ENCODE measurements at regions not wholly inside any gene's neighbourhood (a gene's known extent, or its start where the extent isn't known, plus 50 kb on each side); places are given as distances from the start of the nearest gene placed in this dataset.
"Not testable (repeated sequence)": the region's sequence is repeated elsewhere in the genome, so short reads cannot be mapped to it uniquely, and the experiment has no call there.

DNA sequence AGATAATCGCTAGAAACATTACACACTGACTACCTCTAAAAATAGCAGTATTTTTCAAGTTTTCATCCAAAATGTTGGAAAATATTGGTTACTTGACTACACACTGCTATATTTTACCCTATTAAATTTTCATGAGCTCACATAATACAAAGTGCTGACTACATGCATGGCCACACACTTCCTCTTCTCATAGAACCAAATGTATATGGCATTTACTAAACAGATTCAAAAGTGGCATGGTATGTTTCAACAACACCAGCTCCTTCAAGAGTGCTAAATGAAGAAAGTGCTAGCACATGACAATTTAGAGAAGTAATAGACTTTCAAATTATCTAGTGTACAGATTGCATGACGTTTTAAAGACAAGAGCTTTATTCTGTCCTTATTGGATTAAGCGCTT lies 780.4 kb upstream of the SLITRK6 start:
- DNase-seq (ENCODE audit: low spot score), result no peak

DNA sequence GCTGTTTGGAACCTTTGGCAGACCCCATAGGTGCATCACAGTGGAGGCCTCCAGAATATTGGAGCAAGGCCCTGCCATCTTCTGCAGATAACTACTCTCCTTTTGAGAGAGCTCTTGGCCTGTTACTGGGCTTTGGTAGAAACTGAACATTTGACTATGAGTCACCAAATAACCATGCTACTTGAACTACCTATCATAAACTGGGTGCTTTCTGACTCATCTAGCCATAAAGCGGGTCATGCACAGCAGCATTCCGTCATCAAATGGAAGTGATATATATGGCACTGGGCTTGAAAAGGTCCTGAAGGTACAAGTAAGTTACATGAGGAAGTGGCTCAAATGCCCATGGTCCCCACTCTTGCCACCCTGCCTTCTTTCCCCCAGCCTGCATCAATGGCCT lies 782.5 kb upstream of the SLITRK6 start:
- no peak for DNase-seq (ENCODE audit: low spot score)

DNA sequence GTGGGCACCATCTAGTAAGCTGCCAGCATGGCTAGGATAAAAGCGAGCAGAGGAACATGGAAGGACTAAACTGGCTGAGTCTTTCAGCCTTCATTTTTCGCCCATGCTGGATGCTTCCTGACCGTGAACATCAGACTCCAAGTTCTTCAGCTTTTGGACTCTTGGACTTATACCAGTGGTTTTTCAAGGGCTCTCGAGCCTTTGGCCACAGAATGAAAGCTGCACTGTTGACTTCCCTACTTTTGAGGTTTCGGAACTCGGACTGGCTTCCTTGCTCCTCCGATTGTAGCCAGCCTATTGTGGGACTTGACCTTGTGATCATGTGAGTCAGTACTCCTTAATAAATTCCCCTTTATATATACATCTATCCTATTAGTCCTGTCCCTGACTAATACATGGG lies 785.1 kb upstream of the SLITRK6 start:
- DNase-seq (ENCODE audit: low spot score), result no peak

DNA sequence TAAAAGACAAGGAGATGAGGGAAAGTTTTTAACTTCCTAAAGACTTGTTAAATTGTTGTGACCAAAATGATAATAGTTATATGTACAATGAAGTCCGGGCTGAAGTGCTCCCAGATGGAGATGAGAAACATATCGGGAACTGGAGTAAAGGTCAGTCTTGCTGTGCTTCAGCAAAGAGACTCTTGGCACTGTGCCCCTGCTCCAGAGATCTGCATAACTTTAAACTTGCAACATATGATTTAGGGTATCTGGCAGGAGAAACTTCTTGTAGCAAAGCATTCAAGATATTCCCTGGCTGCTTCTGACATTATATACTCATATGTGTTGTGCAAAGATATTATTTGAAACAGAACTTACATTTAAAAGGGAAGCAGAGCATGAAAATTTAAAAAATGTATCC lies 786.6 kb upstream of the SLITRK6 start:
- DNase-seq (ENCODE audit: low spot score), result no peak

DNA sequence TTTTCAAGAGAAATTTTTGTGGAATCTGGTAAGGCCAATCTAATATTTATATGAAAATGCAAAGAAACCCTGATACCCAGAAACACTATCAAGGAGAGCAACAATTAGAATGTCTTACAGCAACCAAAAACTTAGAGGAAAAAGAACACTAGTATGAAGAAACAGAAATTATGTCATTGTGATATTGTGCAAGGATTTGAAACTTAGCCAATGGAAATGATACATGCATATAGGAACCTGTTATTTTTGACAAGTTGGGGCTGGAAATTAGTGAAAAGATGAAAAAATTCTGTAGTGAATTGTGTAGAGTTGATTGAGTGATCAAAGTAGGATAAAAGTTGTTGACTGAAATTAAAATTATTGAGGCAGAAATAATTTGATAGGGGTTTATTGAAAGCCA lies 792.6 kb upstream of the SLITRK6 start:
- DNase-seq (ENCODE audit: low spot score), result no peak

DNA sequence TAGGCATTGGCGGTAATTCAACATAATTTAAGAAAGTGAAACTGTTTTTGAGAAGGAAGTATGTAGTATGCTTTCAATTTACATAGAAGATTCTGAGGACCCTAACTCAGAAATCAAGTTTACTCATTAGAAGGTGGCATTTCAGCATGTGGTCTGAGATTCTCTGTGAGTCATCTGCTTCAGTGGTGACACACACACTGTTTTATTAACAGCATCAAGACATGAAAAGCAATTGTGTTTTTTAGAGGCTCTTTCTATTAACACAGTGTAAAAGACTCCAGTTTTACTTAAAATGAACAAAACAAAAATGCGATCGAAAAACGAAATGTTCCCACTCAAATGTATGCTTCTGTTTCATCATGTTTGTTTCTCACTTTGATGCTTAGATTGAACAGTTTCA lies 802.1 kb upstream of the SLITRK6 start:
- DNase-seq (ENCODE audit: low spot score), result no peak

DNA sequence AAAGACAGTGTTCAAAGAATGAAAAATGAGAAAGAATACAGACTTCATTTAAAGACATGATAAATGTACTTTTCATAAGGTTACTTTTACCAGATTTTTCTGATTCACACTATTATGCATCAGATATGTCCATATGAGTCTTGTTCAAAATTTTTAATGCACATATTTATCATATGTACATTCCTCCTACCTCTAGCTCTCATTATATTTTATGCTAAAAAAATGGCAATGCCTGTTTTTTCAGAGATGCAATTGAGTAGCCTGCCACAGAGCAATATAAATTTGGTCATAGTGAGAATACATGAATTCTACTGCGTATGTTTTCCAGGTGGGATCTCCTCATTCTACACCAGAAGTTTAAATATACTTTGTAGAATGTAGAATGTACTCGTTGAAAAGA lies 807.0 kb upstream of the SLITRK6 start:
- DNase-seq (ENCODE audit: low spot score), result no peak

DNA sequence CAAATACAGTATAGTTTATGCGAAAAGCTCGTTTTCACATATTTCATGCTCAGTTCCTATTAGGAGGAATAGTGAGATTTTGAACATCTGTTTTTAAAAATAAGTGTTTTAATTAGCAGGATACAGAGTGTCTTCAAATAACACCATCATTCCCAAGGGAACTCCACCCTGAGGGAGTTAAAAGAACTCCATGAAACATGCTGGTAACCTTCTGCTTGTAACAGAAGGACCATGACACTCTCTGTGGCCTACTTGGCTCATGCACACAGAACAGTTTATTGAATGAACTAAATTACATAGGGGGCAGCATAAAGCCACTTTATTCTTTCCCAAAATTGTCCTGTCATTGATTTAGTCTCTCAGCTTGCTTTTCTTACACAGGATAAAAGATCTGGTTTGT lies 809.5 kb upstream of the SLITRK6 start:
- no peak for DNase-seq (ENCODE audit: low spot score)

DNA sequence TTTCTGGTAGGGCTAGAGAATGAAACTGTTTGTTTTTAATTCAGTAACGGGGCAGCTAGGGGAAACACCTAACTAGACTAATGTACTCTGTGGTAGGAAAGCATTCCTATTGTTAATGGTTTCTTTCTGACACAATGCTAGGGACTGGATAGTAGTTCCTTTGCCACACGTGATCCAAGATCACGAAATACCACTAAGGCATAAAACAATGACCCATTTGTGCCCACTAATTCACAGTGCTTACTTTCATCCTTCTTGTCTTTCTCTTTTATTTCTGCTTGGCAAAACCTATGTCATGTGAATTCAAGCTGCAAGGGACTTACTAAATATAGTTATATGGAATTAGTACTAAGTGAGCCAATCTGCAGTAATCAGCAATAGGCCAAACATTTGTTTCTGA lies 834.1 kb upstream of the SLITRK6 start:
- no peak for DNase-seq (ENCODE audit: low spot score)

DNA sequence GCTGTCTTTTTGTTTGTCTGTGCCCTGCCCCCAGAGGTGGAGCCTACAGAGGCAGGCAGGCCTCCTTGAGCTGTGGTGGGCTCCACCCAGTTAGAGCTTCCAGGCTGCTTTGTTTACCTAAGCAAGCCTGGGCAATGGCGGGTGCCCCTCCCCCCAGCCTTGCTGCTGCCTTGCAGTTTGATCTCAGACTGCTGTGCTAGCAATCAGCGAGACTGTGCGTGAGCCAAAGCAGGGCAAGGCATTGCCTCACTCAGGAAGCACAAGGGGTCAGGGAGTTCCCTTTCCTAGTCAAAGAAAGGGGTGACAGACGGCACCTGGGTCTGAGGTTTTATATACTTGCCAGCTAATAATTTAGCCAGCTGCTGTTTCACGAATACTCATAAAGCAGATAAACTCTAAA lies 852.0 kb upstream of the SLITRK6 start:
- not testable (repeated sequence) for DNase-seq (ENCODE audit: low spot score)

DNA sequence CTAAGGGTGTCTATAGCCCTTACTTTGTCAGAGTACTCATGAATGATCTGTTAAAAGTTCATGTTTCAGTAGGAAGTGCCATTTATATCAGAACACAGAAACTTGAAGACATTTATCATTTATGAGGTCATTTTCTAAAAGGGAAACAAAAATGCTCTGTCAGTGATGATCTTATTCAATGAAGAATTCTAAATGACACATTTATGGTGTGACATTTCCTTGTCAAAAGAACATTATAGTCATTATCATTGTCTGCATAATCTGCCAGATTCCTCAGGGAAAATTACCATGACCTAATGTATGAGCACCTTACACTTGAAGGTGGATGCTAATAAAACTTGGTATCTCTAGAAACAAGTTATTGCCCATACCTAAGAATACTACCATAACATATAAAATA lies 853.8 kb upstream of the SLITRK6 start:
- DNase-seq (ENCODE audit: low spot score), result no peak

DNA sequence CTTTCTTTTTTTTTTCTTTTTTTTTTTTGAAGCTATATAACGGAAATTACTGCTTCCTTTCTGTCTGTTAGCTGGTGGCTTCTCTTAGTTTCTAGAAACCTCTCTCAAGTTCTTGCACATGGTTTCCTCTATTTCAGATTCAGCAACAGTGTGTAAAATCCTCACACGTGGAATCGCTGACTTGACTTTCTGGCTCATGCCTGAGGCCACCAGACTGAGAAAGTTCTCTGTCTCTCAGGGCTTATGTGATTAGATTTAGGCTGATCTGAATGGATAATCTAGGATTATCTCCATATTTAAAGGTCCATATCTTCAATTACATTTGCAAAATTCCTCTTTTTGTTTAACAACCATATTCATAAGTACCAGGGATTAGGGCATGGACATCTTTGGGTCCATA lies 856.3 kb upstream of the SLITRK6 start:
- no peak for DNase-seq (ENCODE audit: low spot score)

DNA sequence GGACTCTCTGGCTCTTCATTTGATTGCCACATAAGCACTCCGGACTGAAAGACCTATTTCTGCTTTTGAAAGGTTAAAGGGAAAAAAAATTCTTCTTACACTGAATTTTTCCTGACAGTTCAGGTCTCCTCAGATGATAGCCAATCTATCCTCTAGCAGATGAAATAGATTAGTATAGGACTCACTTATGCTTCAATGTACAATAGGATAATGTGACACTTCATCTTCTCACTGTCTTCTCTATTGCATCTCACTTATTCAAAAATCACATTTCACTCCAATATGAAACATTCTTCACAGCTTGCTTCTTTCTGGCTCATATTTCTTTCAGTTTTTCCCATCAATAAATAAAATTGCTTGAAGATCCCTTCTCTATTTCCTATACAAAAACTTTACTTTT lies 860.9 kb upstream of the SLITRK6 start:
- no peak for DNase-seq (ENCODE audit: low spot score)

DNA sequence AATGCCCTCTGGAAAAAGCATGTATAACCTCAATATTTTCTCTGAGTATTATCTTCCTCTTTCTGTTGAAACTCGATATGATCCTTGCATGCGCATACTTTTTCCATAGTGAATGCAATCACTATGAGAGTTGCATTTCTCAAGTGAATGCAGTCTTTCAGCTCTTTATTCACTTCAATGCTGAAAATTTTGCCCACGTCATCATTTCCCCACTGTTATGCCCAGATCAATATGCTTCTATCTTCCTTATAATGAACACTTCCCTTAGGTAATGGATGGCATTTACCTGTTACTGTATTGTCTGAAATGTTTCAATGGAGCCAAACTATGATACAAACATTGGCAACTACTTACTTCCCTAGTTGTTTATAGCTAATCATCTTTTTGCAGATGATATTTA lies 866.6 kb upstream of the SLITRK6 start:
- no peak for DNase-seq (ENCODE audit: low spot score)

DNA sequence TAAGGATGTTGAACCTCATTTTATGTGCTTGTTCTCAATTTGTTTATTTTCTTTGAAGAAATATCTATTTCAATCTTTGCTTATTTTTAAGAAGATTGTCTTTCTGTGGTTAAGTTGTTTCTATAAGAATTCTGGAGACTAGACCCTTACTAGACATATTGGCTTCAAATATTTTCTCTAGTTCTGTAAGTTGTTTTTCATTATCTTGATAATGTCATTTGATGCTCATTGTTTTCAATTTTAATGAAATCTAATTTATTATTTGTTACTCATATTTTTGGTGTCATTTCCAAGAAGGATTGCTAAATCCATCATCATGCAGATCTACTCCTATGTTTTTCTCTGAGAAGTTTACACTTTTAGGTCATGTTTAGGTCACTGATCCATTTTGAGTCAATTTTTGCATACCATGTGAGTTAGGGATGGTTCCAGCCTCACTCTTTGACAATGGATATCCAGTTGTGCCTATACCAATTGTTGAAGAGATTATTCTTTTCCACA lies 874.8 kb upstream of the SLITRK6 start:
- no peak for DNase-seq (ENCODE audit: low spot score)

DNA sequence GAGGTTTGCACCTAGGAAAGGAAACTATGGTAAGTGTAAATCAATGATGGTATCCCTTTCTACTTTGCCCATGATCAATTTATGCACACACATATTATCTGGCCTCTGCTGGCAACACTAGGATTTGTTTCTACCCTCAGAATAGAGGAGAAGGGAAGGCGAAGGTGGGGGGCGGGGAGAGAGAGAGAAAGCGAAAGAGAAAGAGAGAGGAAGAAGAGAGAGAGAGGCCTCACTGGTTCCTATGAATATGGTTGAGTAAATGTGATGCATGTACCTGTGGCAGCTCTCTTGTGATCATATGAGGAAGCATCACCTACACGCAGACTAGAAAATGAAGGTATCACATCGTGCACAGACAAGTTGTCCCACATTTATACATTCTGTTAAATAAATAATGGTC lies 882.0 kb upstream of the SLITRK6 start:
- no peak for DNase-seq (ENCODE audit: low spot score)

DNA sequence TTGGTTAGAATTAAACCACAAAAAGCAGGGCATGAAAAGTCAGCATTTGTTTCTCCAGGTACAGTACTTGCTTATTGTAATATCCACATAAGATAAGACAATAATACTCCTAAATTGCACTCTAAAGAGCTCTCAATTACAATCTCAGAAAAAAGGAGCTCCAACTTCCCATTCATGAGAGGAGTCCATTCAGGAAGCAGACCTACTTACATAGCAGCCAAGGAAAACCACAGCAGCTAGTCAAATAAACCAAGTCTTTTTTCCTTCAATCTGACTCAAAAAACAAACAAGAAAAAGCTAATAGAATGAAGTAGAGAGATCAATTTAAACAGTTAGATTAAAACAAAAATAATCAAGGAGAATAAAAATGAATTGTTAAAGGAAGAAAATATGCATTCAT lies 885.2 kb upstream of the SLITRK6 start:
- no peak for DNase-seq (ENCODE audit: low spot score)

DNA sequence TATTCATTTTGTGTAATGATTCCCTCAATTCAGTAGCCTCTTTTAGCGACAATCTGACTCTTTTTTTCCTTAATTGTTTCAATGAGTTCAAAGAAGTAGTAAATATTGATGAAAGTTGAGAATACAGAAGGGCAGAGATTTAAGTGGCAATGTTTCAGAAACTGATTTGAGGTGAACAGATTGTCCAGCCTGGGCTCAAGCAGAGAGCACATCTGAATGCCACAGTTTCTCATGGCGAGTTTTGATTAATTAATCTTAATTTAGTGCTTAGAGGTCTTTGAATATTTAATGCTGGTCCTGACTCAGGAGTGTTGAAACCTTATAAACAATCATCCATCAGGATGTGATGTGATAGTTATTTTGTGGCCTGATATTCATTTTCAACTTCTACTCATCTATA lies 890.7 kb upstream of the SLITRK6 start:
- no peak for DNase-seq (ENCODE audit: low spot score)

DNA sequence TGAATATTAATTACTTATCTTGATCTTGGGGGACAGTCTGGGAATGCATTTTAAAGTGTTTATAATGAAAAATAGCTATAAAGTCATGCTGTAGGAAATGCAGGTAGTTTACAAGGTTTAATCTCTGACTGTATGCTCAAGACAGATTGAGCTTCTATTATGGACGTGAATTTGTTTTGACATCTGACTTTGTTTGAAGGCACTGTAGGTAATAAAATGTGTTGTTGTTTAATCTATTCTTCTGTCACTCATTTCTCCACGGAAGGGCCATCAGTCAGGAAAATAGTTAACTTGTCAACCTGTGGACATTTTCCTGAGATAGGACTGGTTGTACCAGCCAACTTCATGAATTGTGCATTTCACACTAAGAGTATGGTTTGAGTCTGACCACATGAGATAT lies 893.1 kb upstream of the SLITRK6 start:
- DNase-seq (ENCODE audit: low spot score), result no peak

DNA sequence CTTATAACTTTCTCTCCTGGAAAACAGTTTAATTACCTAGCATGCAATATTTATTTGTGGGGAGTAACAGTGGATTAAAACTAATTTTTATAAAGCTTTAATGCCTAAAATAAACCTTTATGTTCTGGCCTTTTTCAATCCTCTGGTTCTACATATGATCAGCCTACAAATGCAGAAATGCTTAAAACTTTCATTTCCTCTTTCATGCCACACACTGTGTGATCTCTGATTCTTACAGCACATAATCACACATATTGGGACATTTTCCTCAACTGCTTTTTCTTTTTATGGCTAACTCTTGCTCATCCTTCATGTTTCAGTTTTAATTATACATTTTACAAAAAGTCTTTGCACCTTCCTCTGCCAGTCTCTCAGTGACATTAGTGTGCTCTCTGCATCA lies 910.8 kb upstream of the SLITRK6 start:
- no peak for DNase-seq (ENCODE audit: low spot score)

DNA sequence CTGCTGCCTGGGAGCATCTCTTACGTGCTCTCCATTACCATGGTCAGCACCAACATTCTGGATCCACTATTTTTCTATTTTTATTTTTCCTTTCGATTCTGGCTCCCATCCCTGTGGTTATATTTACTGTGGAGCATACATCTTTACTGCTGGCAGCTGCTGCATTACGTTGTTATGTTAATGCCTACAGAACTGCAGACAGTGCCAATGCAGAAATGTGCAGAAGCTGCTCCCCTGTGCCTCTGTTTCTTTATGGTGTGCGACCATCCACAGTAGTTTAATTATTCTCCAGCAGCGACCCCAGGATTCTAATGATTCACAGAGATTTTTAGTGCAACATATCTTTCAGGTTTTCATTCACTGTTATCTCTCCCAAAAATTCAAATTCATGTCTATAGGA lies 911.7 kb upstream of the SLITRK6 start:
- DNase-seq (ENCODE audit: low spot score), result no peak

DNA sequence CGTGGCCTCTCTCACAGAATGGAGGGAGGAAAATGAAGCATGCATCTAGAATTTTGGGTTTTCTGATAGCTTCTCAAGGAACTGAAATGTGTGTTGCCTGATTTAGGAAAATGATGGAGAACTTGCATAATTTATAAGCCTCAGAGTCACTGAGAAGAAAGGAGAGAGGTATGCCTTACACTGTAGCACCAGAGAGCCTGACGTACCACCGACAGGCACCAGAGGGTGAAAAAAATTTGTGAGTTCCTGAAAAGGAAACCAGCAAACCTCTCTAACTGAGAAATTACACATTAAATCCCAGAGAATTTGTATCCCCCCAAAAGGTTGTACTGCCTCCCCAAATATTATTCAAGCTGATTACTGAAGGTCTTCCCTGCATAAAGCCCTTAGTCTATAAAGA lies 915.3 kb upstream of the SLITRK6 start:
- DNase-seq (ENCODE audit: low spot score), result no peak

DNA sequence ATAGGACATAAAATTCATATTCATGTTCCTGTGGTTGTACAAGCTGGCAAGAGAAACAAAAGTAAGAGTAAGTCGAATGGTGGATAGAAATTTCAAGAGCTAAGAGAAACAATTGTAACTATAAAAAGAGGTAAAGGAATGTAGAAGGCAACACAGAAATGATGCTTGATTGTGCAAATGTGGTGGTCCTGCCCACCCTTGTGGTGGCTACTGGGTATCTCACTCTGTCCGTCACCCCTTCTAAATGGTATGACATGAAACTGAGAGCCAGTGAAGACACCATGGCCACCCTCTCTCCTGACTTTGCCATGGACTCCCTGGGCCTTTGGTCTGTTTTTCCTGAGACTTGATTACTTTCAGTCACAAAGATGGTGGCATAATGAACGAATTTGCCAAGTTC lies 925.9 kb upstream of the SLITRK6 start:
- DNase-seq (ENCODE audit: low spot score), result no peak

DNA sequence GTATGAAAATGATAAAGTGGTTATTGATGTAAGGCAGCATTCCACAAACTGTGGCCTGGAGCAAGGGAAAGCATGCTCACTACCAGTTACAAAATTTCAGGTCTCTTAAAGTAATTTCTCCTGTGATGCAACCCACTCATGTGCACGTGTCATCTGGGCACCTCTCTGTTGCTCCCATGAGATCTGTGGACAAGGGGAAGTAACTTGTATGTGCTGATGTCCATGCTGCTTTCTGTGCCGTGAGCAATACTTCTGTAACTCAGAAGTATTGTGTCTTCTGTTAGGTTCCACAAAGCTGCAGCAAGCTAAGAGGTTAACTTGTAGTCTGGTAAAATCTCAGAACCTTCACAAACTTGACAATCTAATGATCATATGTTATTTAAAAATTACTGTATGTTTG lies 930.0 kb upstream of the SLITRK6 start:
- no peak for DNase-seq (ENCODE audit: low spot score)

DNA sequence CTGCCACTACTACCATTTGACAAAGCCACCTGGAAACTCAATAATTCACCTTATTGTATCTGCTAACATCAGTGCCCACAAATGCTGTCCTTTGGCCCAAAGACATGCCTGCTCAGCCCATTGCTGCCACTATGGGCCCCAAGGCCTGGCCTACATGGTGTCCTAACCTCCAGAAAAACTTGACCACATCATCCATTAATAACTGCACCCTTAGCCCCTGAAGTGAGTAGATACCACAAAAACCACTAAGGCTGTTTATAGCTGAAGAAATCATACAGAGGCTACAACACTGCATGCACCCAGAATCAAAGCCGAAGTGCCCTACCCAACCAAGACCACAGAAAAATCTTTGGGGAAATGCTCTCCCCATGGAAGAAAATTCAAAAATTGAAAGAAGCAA lies 932.8 kb upstream of the SLITRK6 start:
- no peak for DNase-seq (ENCODE audit: low spot score)

All from AG08396 (cell line).